ENCODE measurements at regions not wholly inside any gene's neighbourhood (a gene's known extent, or its start where the extent isn't known, plus 50 kb on each side); places are given as distances from the start of the nearest gene placed in this dataset.

DNA sequence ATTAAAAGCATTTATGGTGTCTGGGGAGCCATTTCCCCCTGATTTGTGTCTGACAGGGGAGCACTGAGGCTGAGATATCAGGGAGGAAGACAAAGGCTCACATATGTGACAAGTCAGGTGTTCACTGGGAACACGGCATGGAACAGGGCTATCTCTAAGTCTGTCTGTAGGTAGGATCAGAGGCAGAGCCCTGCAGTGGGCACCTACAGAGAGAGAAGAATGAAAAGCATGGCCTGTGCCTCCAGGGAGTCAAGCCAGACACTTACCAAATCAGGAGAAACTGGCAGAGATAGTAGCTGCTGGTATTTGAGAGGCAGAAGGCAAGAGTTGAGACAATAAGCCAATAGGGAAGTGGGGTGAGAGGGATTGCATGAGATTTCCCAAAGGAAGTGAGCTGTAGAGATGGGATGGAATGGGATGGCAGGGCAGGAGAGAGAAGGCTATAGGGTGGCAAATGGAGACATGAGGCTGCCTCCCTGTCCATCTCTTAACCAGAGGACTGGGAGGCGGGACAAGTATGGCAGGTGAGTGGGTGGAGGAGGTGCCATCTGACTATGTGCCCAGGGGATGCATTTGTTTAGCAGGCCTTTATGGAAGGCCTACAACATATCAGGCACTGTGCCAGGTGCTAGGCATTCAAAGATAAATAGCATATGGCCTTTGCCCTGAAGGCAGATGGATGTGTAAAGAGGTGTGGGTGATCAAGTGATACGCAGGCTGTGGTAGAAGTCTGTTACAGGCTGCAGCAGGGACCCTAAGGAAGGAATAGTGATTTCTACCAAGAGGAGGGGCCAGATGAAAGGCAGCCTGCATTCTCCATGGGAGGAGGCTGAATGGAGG, 136.2 kb upstream of the IPO9 start:
- DNase-seq, result no peak
- in situ Hi-C loops (cut with HindIII; ENCODE audit: low pct_ligation_motif_present, low pct_unique_long_range_greater_than_20kb, low sequenced_read_pairs), result no loop called here

- in situ Hi-C loops (cut with HindIII; ENCODE audit: low pct_ligation_motif_present, low pct_unique_long_range_greater_than_20kb, low sequenced_read_pairs), result no loop called here
- no peak for DNase-seq
Measured at GRCh38 chr1:201693890-201694607, 134.9 kb upstream of the IPO9 start.

DNA sequence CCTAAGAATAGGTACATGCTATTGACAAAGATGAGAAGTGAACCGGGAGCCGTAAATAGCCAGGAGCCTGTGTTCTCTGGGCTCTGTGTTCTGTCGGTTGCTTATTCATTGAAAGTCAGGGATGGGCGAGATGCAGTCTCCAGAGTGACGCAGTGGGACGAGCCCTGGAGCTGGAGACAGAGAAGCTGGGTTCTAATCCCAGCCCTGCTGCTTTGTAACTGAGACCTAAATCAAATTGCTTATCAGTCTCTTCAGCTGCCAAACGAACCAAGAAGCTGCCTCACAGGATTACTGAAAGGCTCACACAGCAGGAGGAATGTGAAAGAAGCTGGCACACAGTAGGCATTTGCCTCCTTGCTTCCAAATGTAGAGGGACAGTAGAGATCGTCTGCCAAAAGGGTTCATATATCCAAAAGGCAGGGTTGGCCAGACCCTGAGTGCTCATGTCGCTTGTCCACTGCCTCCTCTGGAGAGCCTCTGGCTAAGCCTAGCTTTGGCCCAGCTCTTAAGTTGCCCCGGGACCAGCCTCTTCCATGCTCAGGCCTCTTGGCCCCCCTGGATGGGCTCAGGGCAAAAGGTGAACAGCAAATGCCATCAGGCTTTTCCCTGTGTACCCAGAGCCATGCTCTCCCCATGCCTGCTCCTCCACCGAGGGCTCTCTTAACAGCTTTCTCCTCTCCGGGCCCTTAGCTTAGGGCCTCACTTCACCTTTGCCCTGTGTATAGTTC, 134.2 kb upstream of the IPO9 start:
- DNase-seq, result no peak
- in situ Hi-C loops (cut with HindIII; ENCODE audit: low pct_ligation_motif_present, low pct_unique_long_range_greater_than_20kb, low sequenced_read_pairs), result no loop called here

DNA sequence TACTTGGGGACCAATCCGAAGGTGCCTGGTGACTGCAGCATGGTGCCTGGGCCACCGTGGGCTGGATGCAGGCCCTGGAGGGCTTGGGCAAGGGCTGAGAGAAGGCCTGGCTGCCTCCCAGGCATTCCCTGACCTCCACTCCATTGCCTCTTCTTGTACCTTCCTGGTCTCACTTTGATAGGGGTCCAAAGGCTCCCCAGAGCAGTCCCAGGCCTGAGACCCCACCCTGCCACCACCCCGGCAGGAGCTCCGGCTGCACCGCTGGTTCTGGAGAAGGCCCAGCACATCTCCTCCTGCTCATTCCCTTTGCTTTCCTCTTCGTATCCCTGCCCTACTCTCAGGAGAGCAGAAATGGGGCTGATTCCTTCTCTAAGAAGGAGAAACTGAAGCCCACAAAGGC, 133.3 kb upstream of the IPO9 start:
- DNase-seq, result no peak
- in situ Hi-C loops (cut with HindIII; ENCODE audit: low pct_ligation_motif_present, low pct_unique_long_range_greater_than_20kb, low sequenced_read_pairs), result no loop called here

GRCh38 chr1:201696217-201696761, 132.7 kb upstream of the IPO9 start:
- in situ Hi-C loops (cut with HindIII; ENCODE audit: low pct_ligation_motif_present, low pct_unique_long_range_greater_than_20kb, low sequenced_read_pairs), result no loop called here
- peak; percentile 87 for DNase-seq

- no peak for DNase-seq
- in situ Hi-C loops (cut with HindIII; ENCODE audit: low pct_ligation_motif_present, low pct_unique_long_range_greater_than_20kb, low sequenced_read_pairs), result no loop called here
Measured at GRCh38 chr1:201697174-201697573, 131.8 kb upstream of the IPO9 start.

- DNase-seq, result no peak
- in situ Hi-C loops (cut with HindIII; ENCODE audit: low pct_ligation_motif_present, low pct_unique_long_range_greater_than_20kb, low sequenced_read_pairs), result no loop called here
Measured at GRCh38 chr1:201701831-201702230, 127.1 kb upstream of the IPO9 start.

DNA sequence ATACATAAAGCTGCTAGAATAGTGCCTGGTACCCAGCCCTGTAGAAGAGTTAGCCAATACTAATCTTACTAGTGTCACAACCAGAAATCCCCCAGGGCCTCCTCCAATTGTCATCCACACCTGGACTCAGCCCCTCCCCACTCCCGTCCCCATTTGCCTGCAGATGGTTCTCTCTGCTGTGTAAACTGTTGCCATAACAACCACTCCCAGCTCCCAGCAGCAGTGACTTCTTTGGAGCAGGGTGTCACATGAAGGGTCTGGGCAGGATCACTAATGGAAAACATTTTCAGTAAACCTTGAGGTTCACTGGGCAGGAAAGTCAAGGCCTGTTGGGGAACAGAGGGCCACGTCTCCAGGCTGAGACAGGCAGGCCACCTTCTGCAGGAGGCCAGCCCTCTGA, 126.0 kb upstream of the IPO9 start:
- in situ Hi-C loops (cut with HindIII; ENCODE audit: low pct_ligation_motif_present, low pct_unique_long_range_greater_than_20kb, low sequenced_read_pairs), result no loop called here
- peak; percentile 19 for DNase-seq

GRCh38 chr1:201703621-201704438, 125.1 kb upstream of the IPO9 start:
- peak; percentile 84 for DNase-seq
- in situ Hi-C loops (cut with HindIII; ENCODE audit: low pct_ligation_motif_present, low pct_unique_long_range_greater_than_20kb, low sequenced_read_pairs), result no loop called here

- in situ Hi-C loops (cut with HindIII; ENCODE audit: low pct_ligation_motif_present, low pct_unique_long_range_greater_than_20kb, low sequenced_read_pairs), result no loop called here
- DNase-seq, result no peak
Measured at GRCh38 chr1:201704439-201704792, 124.5 kb upstream of the IPO9 start.

GRCh38 chr1:201705389-201705788, 123.6 kb upstream of the IPO9 start:
- in situ Hi-C loops (cut with HindIII; ENCODE audit: low pct_ligation_motif_present, low pct_unique_long_range_greater_than_20kb, low sequenced_read_pairs), result no loop called here
- DNase-seq, result no peak

GRCh38 chr1:201706109-201706508, 122.8 kb upstream of the IPO9 start:
- no peak for DNase-seq
- in situ Hi-C loops (cut with HindIII; ENCODE audit: low pct_ligation_motif_present, low pct_unique_long_range_greater_than_20kb, low sequenced_read_pairs), result no loop called here

DNA sequence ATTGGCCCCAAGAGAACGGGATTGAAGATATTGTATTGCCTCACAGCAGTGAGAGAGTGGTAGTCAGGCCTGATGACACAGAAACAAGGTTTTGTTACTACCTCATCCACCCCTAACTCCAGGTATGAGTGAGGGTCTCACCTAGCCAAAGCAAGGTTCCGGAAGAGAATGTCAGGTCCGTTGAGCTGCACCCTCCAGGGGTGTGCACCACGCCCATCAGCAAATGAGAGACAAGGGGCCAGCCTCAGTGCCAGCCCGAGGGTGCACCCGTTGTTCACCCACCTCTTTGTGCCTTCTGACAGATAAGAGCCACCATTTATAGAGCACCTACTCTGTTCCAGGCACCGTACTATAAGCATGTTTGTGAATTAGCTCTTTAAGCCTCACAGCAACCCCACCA, 121.9 kb upstream of the IPO9 start:
- in situ Hi-C loops (cut with HindIII; ENCODE audit: low pct_ligation_motif_present, low pct_unique_long_range_greater_than_20kb, low sequenced_read_pairs), result no loop called here
- DNase-seq, result no peak

GRCh38 chr1:201707656-201708055, 121.3 kb upstream of the IPO9 start:
- in situ Hi-C loops (cut with HindIII; ENCODE audit: low pct_ligation_motif_present, low pct_unique_long_range_greater_than_20kb, low sequenced_read_pairs), result no loop called here
- DNase-seq, result no peak

GRCh38 chr1:201708085-201708512, 120.9 kb upstream of the IPO9 start:
- in situ Hi-C loops (cut with HindIII; ENCODE audit: low pct_ligation_motif_present, low pct_unique_long_range_greater_than_20kb, low sequenced_read_pairs), result no loop called here
- no peak for DNase-seq

DNA sequence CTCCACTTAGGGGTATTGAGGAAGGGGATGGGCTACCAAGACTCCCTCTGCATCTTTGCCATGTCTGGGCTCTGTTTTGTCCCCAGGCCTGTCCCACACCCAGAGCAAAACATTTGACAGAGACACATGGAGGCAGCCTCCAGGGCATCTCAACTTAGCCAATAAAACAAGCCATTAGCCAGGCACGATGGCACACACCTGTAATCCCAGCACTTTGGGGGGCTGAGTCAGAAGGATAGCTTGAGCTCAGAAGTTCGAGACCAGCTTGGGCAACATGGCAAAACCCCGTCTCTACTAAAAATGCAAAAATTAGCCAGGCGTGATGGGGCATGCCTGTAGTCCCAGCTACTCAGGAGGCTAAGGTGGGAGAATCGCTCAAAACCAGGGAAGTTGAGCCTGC, 120.3 kb upstream of the IPO9 start:
- in situ Hi-C loops (cut with HindIII; ENCODE audit: low pct_ligation_motif_present, low pct_unique_long_range_greater_than_20kb, low sequenced_read_pairs), result no loop called here
- no peak for DNase-seq

- DNase-seq, result peak; percentile 66
- in situ Hi-C loops (cut with HindIII; ENCODE audit: low pct_ligation_motif_present, low pct_unique_long_range_greater_than_20kb, low sequenced_read_pairs), result no loop called here
Measured at GRCh38 chr1:201709564-201710295, 119.2 kb upstream of the IPO9 start.
